GM18873 (cell line): ENCODE measurements at regions not wholly inside any gene's neighbourhood (a gene's known extent, or its start where the extent isn't known, plus 50 kb on each side); places are given as distances from the start of the nearest gene placed in this dataset.
"Not testable (repeated sequence)": the region's sequence is repeated elsewhere in the genome, so short reads cannot be mapped to it uniquely, and the experiment has no call there.

ENCODE experiments used
- ATAC-seq: cut with Tn5 transposase; IDR thresholded peaks from one replicate; pipeline ENCODE4 v1.9.1; 2021; ENCODE audit warnings: mild to moderate bottlenecking, moderate library complexity, moderate number of reproducible peaks; ENCODE audit not compliant: unreplicated experiment, low FRiP score

DNA sequence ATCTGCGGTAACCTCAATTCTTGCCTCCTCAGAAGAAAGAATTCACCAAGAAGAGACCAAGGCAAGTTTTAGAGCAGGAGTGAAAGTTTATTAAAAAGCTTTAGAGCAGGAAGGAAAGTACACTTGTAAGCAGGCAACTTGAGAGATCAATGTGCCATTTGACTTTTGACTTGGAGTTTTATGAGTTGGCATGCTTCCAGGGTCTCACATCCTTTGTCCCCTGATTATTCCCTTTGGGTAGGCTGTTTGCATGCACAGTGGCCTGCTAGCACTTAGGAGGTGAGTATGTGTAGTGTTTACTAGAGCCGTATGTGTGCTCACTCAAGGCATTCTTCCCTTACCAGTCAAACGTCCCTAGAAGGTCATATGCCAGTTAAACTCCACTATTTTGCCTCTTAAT, 111.0 kb upstream of the RAI14 start:
- ATAC-seq, result no peak

- no peak for ATAC-seq
Measured at GRCh38 chr5:34545626-34546025, 110.5 kb upstream of the RAI14 start.

- no peak for ATAC-seq
Measured at GRCh38 chr5:34547300-34548085, 108.6 kb upstream of the RAI14 start.

DNA sequence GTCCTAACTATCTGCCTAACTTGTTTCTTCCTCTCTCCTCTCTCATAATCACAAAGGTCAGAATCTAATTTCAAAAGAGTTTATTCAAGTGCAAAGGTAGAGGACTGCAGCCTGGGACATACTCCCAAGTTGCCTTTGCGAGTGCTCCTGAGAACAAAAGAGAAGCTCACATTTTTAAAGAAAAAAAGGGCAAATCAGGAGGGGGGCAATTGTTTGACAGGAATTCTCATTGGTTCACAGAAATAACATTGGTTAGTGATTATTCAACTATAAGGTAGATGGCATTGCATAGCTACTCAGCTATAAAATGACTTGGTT, 108.1 kb upstream of the RAI14 start:
- no peak for ATAC-seq

GRCh38 chr5:34550247-34550646, 105.9 kb upstream of the RAI14 start:
- no peak for ATAC-seq

DNA sequence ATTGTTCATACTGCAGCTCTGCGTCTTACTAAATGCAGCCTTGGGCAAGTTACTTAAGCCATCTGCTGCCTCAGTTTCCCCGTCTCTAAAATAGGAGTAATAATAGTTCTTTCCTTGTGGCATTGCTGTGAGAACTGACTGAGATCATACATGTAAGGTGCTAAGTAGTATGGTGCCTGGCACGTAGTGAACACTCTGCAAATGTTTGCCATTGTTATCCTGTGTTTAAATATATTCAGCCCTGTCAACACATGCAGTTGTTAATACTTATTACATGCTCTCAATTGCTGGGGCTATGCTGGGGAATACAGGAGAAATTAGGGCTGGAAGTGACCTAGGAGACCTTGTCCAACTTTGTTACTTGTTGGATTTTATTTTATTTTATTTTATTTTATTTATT, 105.2 kb upstream of the RAI14 start:
- no peak for ATAC-seq

DNA sequence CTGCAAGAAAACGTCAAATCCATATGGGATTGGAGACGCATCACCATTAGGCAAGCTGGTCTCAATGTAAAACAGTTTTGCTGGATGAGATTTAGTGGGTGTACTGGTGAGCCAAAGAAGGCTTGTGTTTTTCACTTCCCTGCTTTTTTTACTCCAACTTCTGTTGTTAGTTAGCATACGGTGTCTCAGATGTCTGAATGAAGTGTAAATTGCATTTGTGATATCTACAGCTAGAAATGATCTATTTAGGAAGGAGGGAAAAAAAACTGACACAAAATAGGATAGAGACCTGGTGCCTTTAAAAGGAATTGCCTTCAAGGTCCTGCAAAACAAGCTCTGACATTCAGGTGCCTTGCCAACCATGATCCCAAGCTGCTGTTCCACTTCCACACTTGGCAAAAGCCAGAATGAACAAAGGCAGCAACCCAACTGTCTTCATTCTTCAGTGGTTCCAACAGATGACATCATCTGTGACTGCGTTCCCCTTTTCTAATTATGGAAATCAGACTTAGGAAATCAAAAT, 104.2 kb upstream of the RAI14 start:
- no peak for ATAC-seq

DNA sequence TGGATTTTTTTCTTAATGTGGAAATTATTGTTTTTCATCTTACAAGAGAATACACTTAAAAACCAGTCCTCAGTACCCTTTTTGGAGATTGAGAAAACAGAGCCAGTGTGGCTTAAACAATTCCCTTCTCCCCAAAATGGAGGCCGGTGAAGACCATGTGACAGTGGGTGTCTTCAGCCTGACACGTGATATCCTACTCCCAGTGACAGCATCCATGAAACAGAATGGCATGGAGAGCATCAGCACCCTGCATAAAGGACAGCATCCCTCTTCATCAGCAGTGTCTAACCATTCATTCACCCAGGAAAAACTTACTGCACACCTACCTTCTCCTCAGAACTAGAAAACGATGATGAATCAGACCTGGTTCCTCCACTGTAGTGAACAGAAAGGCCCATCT, 103.4 kb upstream of the RAI14 start:
- ATAC-seq, result no peak

GRCh38 chr5:34553581-34553980, 102.5 kb upstream of the RAI14 start:
- no peak for ATAC-seq

DNA sequence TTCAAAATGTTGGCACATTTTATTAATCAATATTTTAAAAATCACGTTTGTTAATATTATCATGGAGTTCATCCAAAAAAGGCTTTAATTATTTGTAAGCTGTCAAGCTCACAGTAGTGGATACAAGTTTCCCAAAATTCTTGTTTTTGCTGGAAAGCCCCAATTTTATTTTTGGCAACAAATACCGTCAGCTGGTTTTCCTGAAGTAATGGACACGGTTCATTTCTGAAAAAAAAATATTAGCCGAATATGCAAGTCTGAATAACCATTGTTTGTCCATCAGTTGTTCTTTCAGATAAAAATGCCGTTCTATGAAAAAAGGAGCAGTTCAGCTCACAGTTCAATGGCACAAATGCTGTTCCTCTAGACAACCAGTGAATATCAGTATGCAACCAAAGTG, 101.5 kb upstream of the RAI14 start:
- no peak for ATAC-seq

GRCh38 chr5:34555699-34556508, 100.2 kb upstream of the RAI14 start:
- no peak for ATAC-seq

DNA sequence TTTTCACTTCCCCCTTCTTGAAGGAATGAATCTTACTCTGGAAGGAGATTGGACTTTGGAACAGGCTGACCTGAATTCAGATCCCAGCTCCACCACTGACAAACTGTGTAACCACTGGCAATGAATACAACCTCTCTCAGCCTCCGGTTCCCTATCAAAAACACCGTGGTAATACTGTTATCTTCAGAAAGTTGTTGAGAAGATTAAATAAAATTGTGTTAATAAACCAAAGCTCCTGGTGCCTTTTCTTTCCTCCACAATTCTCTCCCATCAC, 99.7 kb upstream of the RAI14 start:
- ATAC-seq, result no peak

DNA sequence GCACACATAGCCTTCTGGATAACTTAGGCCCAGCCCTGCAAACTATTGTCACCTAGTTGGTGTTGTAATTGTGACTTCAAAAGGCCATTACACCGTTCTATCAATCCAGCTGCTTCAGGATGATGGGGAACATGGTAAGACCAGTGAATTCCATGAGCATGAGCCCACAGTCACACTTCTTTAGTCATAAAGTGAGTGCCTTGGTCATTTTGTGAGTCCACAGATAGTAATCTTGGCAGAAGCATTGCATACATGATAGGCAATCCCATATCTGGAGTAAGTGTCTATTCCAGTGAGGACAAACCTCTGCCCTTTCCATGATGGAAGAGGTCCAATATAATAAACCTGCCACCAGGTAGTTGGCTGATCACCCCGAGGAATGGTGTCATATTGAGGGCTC, 94.5 kb upstream of the RAI14 start:
- ATAC-seq, result not testable (repeated sequence)

- no peak for ATAC-seq
Measured at GRCh38 chr5:34562791-34563190, 93.3 kb upstream of the RAI14 start.

DNA sequence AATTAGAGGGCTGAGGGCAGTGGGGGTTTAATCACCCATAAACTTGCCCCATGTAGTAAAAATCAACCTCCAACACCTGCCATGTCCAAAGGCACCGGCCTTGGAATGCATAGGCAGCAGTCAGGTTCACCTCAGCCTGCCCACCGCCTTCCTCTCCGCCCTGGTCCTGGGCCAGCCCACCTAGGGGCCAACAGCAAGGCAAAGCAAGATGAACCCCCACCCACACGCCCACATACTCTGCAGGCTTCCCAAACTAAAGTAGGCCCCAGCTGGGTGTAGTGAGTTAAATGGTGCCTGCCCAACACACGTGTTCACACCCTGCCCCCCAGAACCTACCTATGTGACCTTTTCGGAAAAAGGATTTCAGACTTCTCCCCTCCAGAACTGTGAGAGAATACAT, 92.9 kb upstream of the RAI14 start:
- ATAC-seq, result no peak

DNA sequence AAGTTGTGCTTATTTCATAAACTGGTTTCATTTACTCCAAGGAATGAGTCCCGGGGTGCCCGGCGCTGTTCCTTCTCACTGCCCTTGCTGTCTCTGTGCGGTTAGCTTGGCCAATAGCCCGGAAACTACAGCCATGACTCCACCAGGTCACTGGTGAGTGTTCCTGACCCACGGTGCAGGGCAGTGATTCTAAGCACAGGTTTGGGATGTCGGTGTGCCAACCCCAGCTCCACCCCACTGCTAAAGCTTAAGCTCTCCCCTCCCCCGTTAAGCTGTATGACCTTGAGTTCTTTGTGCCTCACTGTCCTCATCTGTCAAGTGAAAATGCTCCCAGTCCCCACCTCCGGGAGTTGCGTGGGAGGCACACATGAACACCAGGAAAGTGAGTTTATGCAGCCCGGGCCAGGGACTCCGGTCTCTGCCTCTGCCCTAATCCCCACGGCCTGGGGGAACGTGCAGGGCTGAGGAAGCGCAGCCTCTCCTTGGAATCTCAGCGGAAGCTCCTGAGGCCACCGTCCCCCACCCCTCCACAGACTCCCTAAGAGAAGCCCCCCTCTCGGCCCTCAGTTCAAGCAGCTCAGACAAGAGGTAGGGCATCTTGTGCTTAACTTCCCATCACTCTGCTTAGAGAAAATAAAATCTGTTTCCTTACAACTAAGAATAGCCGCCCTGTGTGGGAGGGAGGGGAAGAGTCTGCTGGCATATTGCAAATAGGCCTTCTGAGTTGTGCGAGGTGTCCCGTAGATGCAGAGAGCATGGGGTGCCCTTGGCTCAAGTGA, 92.0 kb upstream of the RAI14 start:
- no peak for ATAC-seq

DNA sequence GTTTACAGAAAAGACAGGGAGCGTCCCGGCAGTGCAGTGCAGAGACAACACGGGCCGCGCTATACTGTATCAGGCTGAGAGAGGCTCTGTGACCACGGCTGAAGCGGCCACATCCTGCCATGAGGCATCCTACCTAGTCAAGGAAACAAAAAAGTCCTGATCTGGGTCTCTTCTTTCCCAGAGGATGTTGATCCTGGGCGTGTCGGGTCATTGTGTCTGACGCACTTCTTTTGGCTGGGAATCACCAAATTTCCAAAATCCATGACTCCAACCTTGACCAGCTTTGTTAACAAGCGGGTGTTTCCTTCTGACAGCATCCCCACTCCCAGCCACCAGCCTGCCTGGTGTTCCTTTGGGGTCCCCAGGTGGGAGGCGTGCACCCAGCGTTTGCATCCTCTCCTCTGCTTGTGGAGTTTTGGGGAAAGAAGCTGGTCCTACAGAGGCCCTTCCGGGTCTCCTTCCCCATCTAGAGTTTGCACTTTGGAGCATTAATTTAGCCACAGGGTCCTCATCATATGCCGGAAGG, 91.4 kb upstream of the RAI14 start:
- no peak for ATAC-seq

DNA sequence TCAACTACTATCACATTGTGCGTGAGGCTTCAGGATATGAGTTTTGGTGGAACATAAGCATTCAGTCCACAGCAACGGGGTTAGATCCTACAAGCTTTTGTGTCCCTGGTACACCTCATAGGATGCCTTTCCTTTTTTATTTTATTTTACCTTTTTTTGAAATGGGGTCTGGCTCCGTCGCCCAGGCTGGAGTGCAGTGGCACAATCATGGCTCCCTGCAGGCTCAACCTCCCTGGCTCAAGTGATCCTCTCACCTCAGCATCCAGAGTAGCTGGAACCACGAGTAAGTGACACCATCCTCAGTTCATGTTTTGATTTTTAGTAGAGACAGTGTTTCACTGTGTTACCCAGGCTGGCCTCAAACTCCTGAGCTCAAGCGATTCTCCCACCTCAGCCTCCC, 86.0 kb upstream of the RAI14 start:
- ATAC-seq, result no peak

DNA sequence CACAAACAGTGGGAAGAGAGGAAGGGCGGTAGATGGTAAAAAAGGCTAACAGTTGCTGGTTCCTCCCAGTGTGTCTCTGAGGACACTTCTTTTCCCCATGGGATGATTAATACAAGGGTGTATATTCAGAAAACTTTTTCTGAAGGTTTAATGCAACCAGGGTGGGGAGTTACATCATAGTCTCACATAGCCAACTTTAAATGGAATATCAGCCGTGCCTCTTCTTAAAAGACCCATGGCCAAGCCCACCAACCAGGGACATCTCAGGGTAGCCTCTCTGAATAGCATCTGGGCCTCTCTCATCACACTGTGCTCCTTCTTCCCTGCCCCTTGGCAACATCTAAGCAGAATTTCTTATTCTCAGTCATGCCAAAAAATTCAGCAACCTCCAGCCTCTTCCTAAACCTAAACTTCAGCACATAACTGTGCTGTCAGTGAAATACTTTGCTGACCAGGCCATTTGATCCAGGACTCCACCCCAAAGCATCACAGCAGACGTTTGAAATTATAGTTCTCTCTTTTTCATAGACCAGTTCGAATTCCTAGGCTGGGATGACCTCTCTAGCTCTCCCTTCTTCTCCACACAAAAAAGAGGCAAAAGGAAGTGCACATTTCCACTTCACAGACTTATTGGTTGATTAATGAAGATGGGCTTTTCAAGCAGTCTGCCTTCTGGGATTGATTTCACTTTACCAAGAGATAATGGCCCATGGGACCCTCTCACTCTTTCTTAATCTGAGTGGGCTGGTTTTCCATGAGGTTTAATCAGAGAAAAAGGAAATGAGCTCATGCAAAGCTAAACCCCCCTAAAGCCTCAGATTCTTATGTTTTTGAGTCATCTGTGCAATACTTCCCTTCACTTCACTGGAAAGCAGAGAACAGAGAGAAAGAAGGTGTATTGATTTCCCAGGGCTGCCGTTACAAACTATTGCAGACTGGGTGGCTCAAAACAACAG, 85.1 kb upstream of the RAI14 start:
- ATAC-seq, result no peak

DNA sequence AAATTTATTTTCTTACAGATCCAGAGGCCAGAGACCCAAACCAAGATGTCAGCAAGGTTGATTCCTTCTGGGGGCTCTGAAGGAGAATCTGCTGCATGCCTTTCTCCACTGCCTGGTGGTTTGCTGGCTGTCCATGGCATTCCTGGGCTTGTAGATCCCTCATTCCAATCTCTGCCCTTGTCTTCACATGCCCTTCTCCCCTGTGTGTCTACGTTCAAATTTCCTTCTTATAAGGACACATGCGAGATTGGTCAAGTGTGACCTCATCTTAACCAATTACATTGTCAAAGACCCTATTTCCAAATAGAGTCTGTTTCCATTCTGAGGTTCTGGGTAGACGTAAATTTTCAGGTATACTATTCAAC, 84.5 kb upstream of the RAI14 start:
- ATAC-seq, result no peak
